ENCODE measurements at regions not wholly inside any gene's neighbourhood (a gene's known extent, or its start where the extent isn't known, plus 50 kb on each side); places are given as distances from the start of the nearest gene placed in this dataset.

- DNase-seq (ENCODE audit: low read depth in 1 of 2, low spot score in 1 of 2), result no peak
Measured at GRCh38 chr22:27636716-27637508, 164.6 kb downstream of the MN1 start.

- DNase-seq (ENCODE audit: low read depth in 1 of 2, low spot score in 1 of 2), result no peak
Measured at GRCh38 chr22:27637604-27638003, 164.0 kb downstream of the MN1 start.

GRCh38 chr22:27638329-27639233 lies 163.0 kb downstream of the MN1 start:
- no peak for DNase-seq (ENCODE audit: low read depth in 1 of 2, low spot score in 1 of 2)

- no peak for DNase-seq (ENCODE audit: low read depth in 1 of 2, low spot score in 1 of 2)
Measured at GRCh38 chr22:27639248-27640086, 162.1 kb downstream of the MN1 start.

GRCh38 chr22:27641049-27641795 lies 160.3 kb downstream of the MN1 start:
- DNase-seq (ENCODE audit: low read depth in 1 of 2, low spot score in 1 of 2), result no peak

GRCh38 chr22:27642104-27642800 lies 159.3 kb downstream of the MN1 start:
- no peak for DNase-seq (ENCODE audit: low read depth in 1 of 2, low spot score in 1 of 2)

GRCh38 chr22:27643907-27644306 lies 157.6 kb downstream of the MN1 start:
- DNase-seq (ENCODE audit: low read depth in 1 of 2, low spot score in 1 of 2), result no peak

- no peak for DNase-seq (ENCODE audit: low read depth in 1 of 2, low spot score in 1 of 2)
Measured at GRCh38 chr22:27644566-27644965, 157.0 kb downstream of the MN1 start.

GRCh38 chr22:27647540-27647939 lies 154.0 kb downstream of the MN1 start:
- DNase-seq (ENCODE audit: low read depth in 1 of 2, low spot score in 1 of 2), result no peak

- no peak for DNase-seq (ENCODE audit: low read depth in 1 of 2, low spot score in 1 of 2)
Measured at GRCh38 chr22:27648074-27648473, 153.5 kb downstream of the MN1 start.

- DNase-seq (ENCODE audit: low read depth in 1 of 2, low spot score in 1 of 2), result no peak
Measured at GRCh38 chr22:27648853-27649252, 152.7 kb downstream of the MN1 start.

GRCh38 chr22:27650572-27650971 lies 151.0 kb downstream of the MN1 start:
- no peak for DNase-seq (ENCODE audit: low read depth in 1 of 2, low spot score in 1 of 2)

- DNase-seq (ENCODE audit: low read depth in 1 of 2, low spot score in 1 of 2), result no peak
Measured at GRCh38 chr22:27650985-27651384, 150.6 kb downstream of the MN1 start.

- DNase-seq (ENCODE audit: low read depth in 1 of 2, low spot score in 1 of 2), result no peak
Measured at GRCh38 chr22:27651486-27651885, 150.1 kb downstream of the MN1 start.

- no peak for DNase-seq (ENCODE audit: low read depth in 1 of 2, low spot score in 1 of 2)
Measured at GRCh38 chr22:27654546-27655445, 146.8 kb downstream of the MN1 start.

GRCh38 chr22:27655582-27656185 lies 145.9 kb downstream of the MN1 start:
- DNase-seq (ENCODE audit: low read depth in 1 of 2, low spot score in 1 of 2), result no peak

- DNase-seq (ENCODE audit: low read depth in 1 of 2, low spot score in 1 of 2), result no peak
Measured at GRCh38 chr22:27656970-27657369, 144.6 kb downstream of the MN1 start.

GRCh38 chr22:27660306-27660705 lies 141.2 kb downstream of the MN1 start:
- no peak for DNase-seq (ENCODE audit: low read depth in 1 of 2, low spot score in 1 of 2)

Data from stimulated activated CD4-positive, alpha-beta T cell treated with anti-CD3 and anti-CD28 coated beads, Interleukin-15, amount 100 ng/mL, for 1 hour (primary cell).